Astrocyte (in vitro differentiated cells and primary cell): ENCODE measurements at regions not wholly inside any gene's neighbourhood (a gene's known extent, or its start where the extent isn't known, plus 50 kb on each side); places are given as distances from the start of the nearest gene placed in this dataset.

Experiments used
- DNase-seq: peaks from one replicate; pipeline ENCODE4 v3.0.0-alpha.2; 2010; ENCODE audit warnings: low read depth
- FAIRE-seq: peaks from 2 replicates; lab custom pipeline; 2011; peaks lifted over from hg19 to GRCh38; lab: Jason Lieb, UNC
- H2AFZ ChIP-seq: 2 replicates; pipeline ENCODE4 v1.6.0; 2012; ENCODE audit warnings: low read depth, low read length, inconsistent platforms
- H3K27ac ChIP-seq: 2 replicates; pipeline ENCODE4 v1.5.1; 2011; ENCODE audit warnings: low read depth, low read length, inconsistent platforms
- H3K27me3 ChIP-seq: 2 replicates; pipeline ENCODE4 v1.6.0; 2011; ENCODE audit warnings: low read length, inconsistent platforms; ENCODE audit not compliant: insufficient read depth
- H3K36me3 ChIP-seq: 2 replicates; pipeline ENCODE4 v1.5.1; 2011; ENCODE audit warnings: low read length, inconsistent platforms; ENCODE audit not compliant: insufficient read depth
- H3K4me1 ChIP-seq: 2 replicates; pipeline ENCODE4 v1.5.1; 2011; ENCODE audit warnings: low read length, inconsistent platforms; ENCODE audit not compliant: insufficient read depth
- H3K4me2 ChIP-seq: 2 replicates; pipeline ENCODE4 v1.6.0; 2012; ENCODE audit warnings: low read length, inconsistent platforms
- H3K4me3 ChIP-seq: 2 replicates; pipeline ENCODE4 v1.5.1; 2011; ENCODE audit warnings: low read depth, mild to moderate bottlenecking, low read length, inconsistent platforms; ENCODE audit not compliant: insufficient read depth
- H3K79me2 ChIP-seq: 2 replicates; pipeline ENCODE4 v1.6.0; 2012; ENCODE audit warnings: mild to moderate bottlenecking, low read length, inconsistent platforms; ENCODE audit not compliant: insufficient read depth
- H3K9ac ChIP-seq: 2 replicates; pipeline ENCODE4 v1.6.0; 2012; ENCODE audit warnings: mild to moderate bottlenecking, low read length, inconsistent platforms
- H3K9me3 ChIP-seq: 2 replicates; pipeline ENCODE4 v1.5.1; 2012; ENCODE audit warnings: low read depth, mild to moderate bottlenecking, low read length, inconsistent platforms; ENCODE audit not compliant: insufficient read depth
- H4K20me1 ChIP-seq: 2 replicates; pipeline ENCODE4 v1.6.0; 2012; ENCODE audit warnings: low read length, inconsistent platforms; ENCODE audit not compliant: insufficient read depth
- H3K27ac Mint-ChIP-seq: one replicate; pipeline ENCODE4 v1.8.0; 2021; ENCODE audit warnings: mild to moderate bottlenecking, mixed read lengths; ENCODE audit not compliant: unreplicated experiment
- H3K27me3 Mint-ChIP-seq: one replicate; pipeline ENCODE4 v1.8.0; 2021; ENCODE audit warnings: low read depth, mixed read lengths; ENCODE audit not compliant: unreplicated experiment
- H3K36me3 Mint-ChIP-seq: one replicate; pipeline ENCODE4 v1.8.0; 2021; ENCODE audit warnings: low read depth, mixed read lengths; ENCODE audit not compliant: unreplicated experiment
- H3K4me1 Mint-ChIP-seq: one replicate; pipeline ENCODE4 v1.8.0; 2021; ENCODE audit warnings: low read depth, mixed read lengths; ENCODE audit not compliant: unreplicated experiment
- H3K4me3 Mint-ChIP-seq: one replicate; pipeline ENCODE4 v1.8.0; 2021; ENCODE audit warnings: mild to moderate bottlenecking, moderate library complexity, mixed read lengths; ENCODE audit not compliant: unreplicated experiment
- H3K9me3 Mint-ChIP-seq: one replicate; pipeline ENCODE4 v1.8.0; 2021; ENCODE audit warnings: mild to moderate bottlenecking, mixed read lengths; ENCODE audit not compliant: unreplicated experiment
- EZH2 ChIP-seq: IDR thresholded peaks from 2 replicates; pipeline ENCODE4 v1.6.1; 2012; ENCODE audit warnings: mild to moderate bottlenecking, low read length, inconsistent platforms; ENCODE audit not compliant: insufficient read depth
- TF ChIP-seq, protein P1 (sequence below): IDR thresholded peaks from 2 replicates; pipeline ENCODE4 v1.5.1; 2011; ENCODE audit warnings: low read depth, mild to moderate bottlenecking, inconsistent platforms, low read length, moderate library complexity; ENCODE audit not compliant: insufficient read depth

- no peaks in the 10 kb centered on the region for H3K4me1 Mint-ChIP-seq
- Histone ChIP-seq H3K79me2 (no peaks in the 10 kb centered on the region), H4K20me1 (no peaks in the 10 kb centered on the region), H3K9me3 (no peaks in the 10 kb centered on the region), H2AFZ (no peak overlapping the region), H3K36me3 (no peaks in the 10 kb centered on the region), H3K4me3 (no peak overlapping the region), H3K27ac (no peak overlapping the region), H3K27me3 (no peaks in the 10 kb centered on the region), H3K4me2 (no peak overlapping the region), H3K9ac (no peak overlapping the region), H3K4me1 (no peaks in the 10 kb centered on the region)
- DNase-seq (no peak), FAIRE-seq (no peak)
- H3K36me3 Mint-ChIP-seq: no peaks in the 10 kb centered on the region
- no peak overlapping the region for H3K4me3 Mint-ChIP-seq
- H3K27me3 Mint-ChIP-seq: no peaks in the 10 kb centered on the region
- TF ChIP-seq EZH2: no peak
- TF ChIP-seq, protein P1, sequence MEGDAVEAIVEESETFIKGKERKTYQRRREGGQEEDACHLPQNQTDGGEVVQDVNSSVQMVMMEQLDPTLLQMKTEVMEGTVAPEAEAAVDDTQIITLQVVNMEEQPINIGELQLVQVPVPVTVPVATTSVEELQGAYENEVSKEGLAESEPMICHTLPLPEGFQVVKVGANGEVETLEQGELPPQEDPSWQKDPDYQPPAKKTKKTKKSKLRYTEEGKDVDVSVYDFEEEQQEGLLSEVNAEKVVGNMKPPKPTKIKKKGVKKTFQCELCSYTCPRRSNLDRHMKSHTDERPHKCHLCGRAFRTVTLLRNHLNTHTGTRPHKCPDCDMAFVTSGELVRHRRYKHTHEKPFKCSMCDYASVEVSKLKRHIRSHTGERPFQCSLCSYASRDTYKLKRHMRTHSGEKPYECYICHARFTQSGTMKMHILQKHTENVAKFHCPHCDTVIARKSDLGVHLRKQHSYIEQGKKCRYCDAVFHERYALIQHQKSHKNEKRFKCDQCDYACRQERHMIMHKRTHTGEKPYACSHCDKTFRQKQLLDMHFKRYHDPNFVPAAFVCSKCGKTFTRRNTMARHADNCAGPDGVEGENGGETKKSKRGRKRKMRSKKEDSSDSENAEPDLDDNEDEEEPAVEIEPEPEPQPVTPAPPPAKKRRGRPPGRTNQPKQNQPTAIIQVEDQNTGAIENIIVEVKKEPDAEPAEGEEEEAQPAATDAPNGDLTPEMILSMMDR: no peak
- no peaks in the 10 kb centered on the region for H3K9me3 Mint-ChIP-seq
- no peak overlapping the region for H3K27ac Mint-ChIP-seq
Observed at GRCh38 chr4:185993328-185993973, 75.5 kb upstream of the TLR3 start.

DNA sequence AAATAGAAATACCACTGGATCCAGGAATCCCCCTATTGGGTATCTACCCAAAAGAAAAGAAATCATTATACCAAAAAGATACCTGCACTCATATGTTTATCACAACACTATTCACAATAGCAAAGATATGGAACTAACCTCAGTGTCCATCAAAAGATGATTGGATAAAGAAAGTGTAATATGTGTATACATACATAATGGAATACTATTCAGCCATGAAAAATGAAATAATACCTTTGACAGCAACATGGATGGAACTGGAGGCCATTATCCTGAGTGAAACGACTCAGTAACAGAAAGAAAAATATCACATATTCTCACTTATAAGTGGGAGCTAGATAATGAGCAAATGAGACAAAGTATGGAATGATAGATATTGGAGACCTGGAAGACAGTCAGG lies 74.2 kb upstream of the TLR3 start:
- Histone ChIP-seq H3K36me3 (no peaks in the 10 kb centered on the region), H4K20me1 (no peaks in the 10 kb centered on the region), H3K9ac (no peak overlapping the region), H3K27ac (no peak overlapping the region), H3K9me3 (no peaks in the 10 kb centered on the region), H3K27me3 (no peaks in the 10 kb centered on the region), H3K4me2 (no peak overlapping the region), H3K4me3 (no peak overlapping the region), H3K79me2 (no peaks in the 10 kb centered on the region), H3K4me1 (no peaks in the 10 kb centered on the region), H2AFZ (no peak overlapping the region)
- no peak overlapping the region for H3K27ac Mint-ChIP-seq
- H3K27me3 Mint-ChIP-seq: peaks cover 5% of the 10 kb centered on the region
- H3K9me3 Mint-ChIP-seq: no peaks in the 10 kb centered on the region
- TF ChIP-seq EZH2: no peak
- TF ChIP-seq, protein P1: no peak
- FAIRE-seq: no peak
- no peak for DNase-seq
- no peak overlapping the region for H3K4me3 Mint-ChIP-seq
- no peaks in the 10 kb centered on the region for H3K4me1 Mint-ChIP-seq
- H3K36me3 Mint-ChIP-seq: no peaks in the 10 kb centered on the region

- Mint-ChIP-seq H3K4me1 (no peaks in the 10 kb centered on the region), H3K9me3 (no peaks in the 10 kb centered on the region), H3K4me3 (no peak overlapping the region), H3K27me3 (peaks cover 12% of the 10 kb centered on the region), H3K36me3 (no peaks in the 10 kb centered on the region), H3K27ac (no peak overlapping the region)
- no peaks in the 10 kb centered on the region for H3K79me2 ChIP-seq
- H3K36me3 ChIP-seq: no peaks in the 10 kb centered on the region
- no peak overlapping the region for H3K9ac ChIP-seq
- H3K27me3 ChIP-seq: no peaks in the 10 kb centered on the region
- no peaks in the 10 kb centered on the region for H3K4me1 ChIP-seq
- no peak overlapping the region for H2AFZ ChIP-seq
- H3K4me3 ChIP-seq: no peak overlapping the region
- H3K4me2 ChIP-seq: no peak overlapping the region
- H3K27ac ChIP-seq: no peak overlapping the region
- DNase-seq (no peak), FAIRE-seq (no peak)
- H3K9me3 ChIP-seq: no peaks in the 10 kb centered on the region
- H4K20me1 ChIP-seq: no peaks in the 10 kb centered on the region
- TF ChIP-seq, protein P1: no peak
- no peak for TF ChIP-seq EZH2
Observed at GRCh38 chr4:185995665-185996064, 73.3 kb upstream of the TLR3 start.
